Panc1 (cell line): ENCODE measurements at regions not wholly inside any gene's neighbourhood (a gene's known extent, or its start where the extent isn't known, plus 50 kb on each side); places are given as distances from the start of the nearest gene placed in this dataset.

Experiments used
- ATAC-seq: fragments of 200-7000 bp; cut with Tn5 transposase; 2 replicates; pipeline ENCODE4 v1.9.1; 2020; ENCODE audit warnings: mild to moderate bottlenecking, moderate library complexity
- BruUV-seq: library from RNA; stranded (reverse); fragments of 400-500 nt; replicated peaks from 2 replicates; lab custom pipeline; 2021; lab: Mats Ljungman, UMichigan
- CTCF ChIA-PET: fragments of 300-600 bp; sonication (Branson Sonifier 250); formaldehyde crosslinking; loops from one replicate; lab custom pipeline; 2022; ENCODE audit warnings: antibody characterized with exemption; lab: Charles Lee
- POLR2A ChIA-PET: fragments of 300-600 bp; sonication (Branson Sonifier 250); formaldehyde crosslinking; loops from one replicate; lab custom pipeline; 2022; ENCODE audit warnings: antibody characterized with exemption; lab: Charles Lee
- DNase-seq: peaks from one replicate; pipeline ENCODE4 v3.0.0-alpha.2; 2010; ENCODE audit warnings: low read depth, low spot score
- H3K27ac ChIP-seq: 2 replicates; pipeline ENCODE4 v1.5.1; 2011; ENCODE audit warnings: mild to moderate bottlenecking, low read length, inconsistent platforms
- H3K27me3 ChIP-seq: fragments of 200-500 bp; sonication (Bioruptor generic); 2 replicates; pipeline ENCODE4 v1.6.0; 2014; ENCODE audit warnings: low read length, inconsistent platforms; ENCODE audit not compliant: control insufficient read depth, insufficient read depth
- H3K36me3 ChIP-seq: fragments of 200-500 bp; sonication (Bioruptor generic); 2 replicates; pipeline ENCODE4 v1.5.1; 2014; ENCODE audit warnings: inconsistent platforms, mild to moderate bottlenecking, low read length, moderate library complexity; ENCODE audit not compliant: control insufficient read depth, insufficient read depth
- H3K4me1 ChIP-seq: 2 replicates; pipeline ENCODE4 v1.5.1; 2011; ENCODE audit warnings: inconsistent platforms, mild to moderate bottlenecking, low read length, moderate library complexity; ENCODE audit not compliant: control insufficient read depth, insufficient read depth
- H3K4me3 ChIP-seq, 2 experiments: 2 replicates each; pipeline ENCODE4 v1.5.1; 2011 to 2012; ENCODE audit warnings: low read depth in 2 of 2, low read length in 2 of 2, mild to moderate bottlenecking in 2 of 2, inconsistent platforms in 1 of 2, moderate library complexity in 1 of 2
- H3K9me3 ChIP-seq: fragments of 200-500 bp; sonication (Bioruptor generic); 2 replicates; pipeline ENCODE4 v1.5.1; 2014; ENCODE audit warnings: low read depth, mild to moderate bottlenecking, inconsistent platforms, low read length, moderate library complexity; ENCODE audit not compliant: control insufficient read depth, insufficient read depth
- POLR2AphosphoS5 ChIP-seq: IDR thresholded peaks from 2 replicates; pipeline ENCODE4 v1.6.1; 2012; ENCODE audit warnings: mild to moderate bottlenecking, low read depth, low read length, moderate library complexity
- REST ChIP-seq, 2 experiments: IDR thresholded peaks; 2 replicates each; pipeline ENCODE4 v1.6.1; 2011 to 2012; ENCODE audit warnings: low read depth in 2 of 2, control low read depth in 1 of 2, low read length in 1 of 2, mild to moderate bottlenecking in 1 of 2, moderate library complexity in 1 of 2; ENCODE audit not compliant: insufficient read depth in 1 of 2
- SIN3A ChIP-seq: IDR thresholded peaks from 2 replicates; pipeline ENCODE4 v1.6.1; 2012; ENCODE audit warnings: low read depth, mild to moderate bottlenecking, low read length, moderate library complexity, borderline replicate concordance; ENCODE audit not compliant: insufficient read depth
- TCF7L2 ChIP-seq: IDR thresholded peaks from 2 replicates; pipeline ENCODE4 v1.6.1; 2011; ENCODE audit warnings: mild to moderate bottlenecking, low read depth, low read length, inconsistent platforms
- in situ Hi-C: cut with HindIII; loops from 2 replicates; pipeline ENCODE4 v1.10.0; 2016; ENCODE audit warnings: low sequenced_read_pairs, low pct_unique_long_range_greater_than_20kb
- intact Hi-C: fragments of 100-400 bp; cut with micrococcal nuclease; formaldehyde crosslinking; loops from one replicate; pipeline ENCODE4 v1.10.0; 2022; ENCODE audit not compliant: unreplicated experiment
- TF ChIP-seq, protein P1 (sequence below): fragments of 450-650 bp; IDR thresholded peaks from 2 replicates; pipeline ENCODE4 v1.5.1; 2017; ENCODE audit warnings: mild to moderate bottlenecking

- Histone ChIP-seq H3K9me3 (no peaks in the 10 kb centered on the region), H3K4me1 (no peaks in the 10 kb centered on the region), H3K36me3 (no peaks in the 10 kb centered on the region), H3K4me3 (no peak overlapping the region), H3K27ac (no peak overlapping the region), H3K27me3 (no peaks in the 10 kb centered on the region)
- intact Hi-C loops = loop anchor here (10.0 kb wide), 1 partner anchor 248 kb away; the partner anchor contains the start of gene ENC1
- TF ChIP-seq POLR2AphosphoS5 = no peak
- in situ Hi-C loops = no loop called here
- ChIA-PET CTCF (no interaction called here), POLR2A (no interaction called here)
- DNase-seq = no peak
- no peak for ATAC-seq
- BruUV-seq = no TSS peak
Measured at GRCh38 chr5:74396913-74397622, 243.5 kb downstream of the ENC1 start.

- H3K4me1 ChIP-seq = no peaks in the 10 kb centered on the region
- H3K4me3 ChIP-seq = no peak overlapping the region
- in situ Hi-C loops = no loop called here
- no peaks in the 10 kb centered on the region for H3K27me3 ChIP-seq
- BruUV-seq = no TSS peak
- H3K36me3 ChIP-seq = no peaks in the 10 kb centered on the region
- ATAC-seq (no peak), DNase-seq (no peak)
- no peaks in the 10 kb centered on the region for H3K9me3 ChIP-seq
- no peak overlapping the region for H3K27ac ChIP-seq
- intact Hi-C loops = loop anchor here (10.0 kb wide), 1 partner anchor 250 kb away; the partner anchor contains the start of gene ENC1
- ChIA-PET CTCF (no interaction called here), POLR2A (no interaction called here)
- TF ChIP-seq, protein P1, sequence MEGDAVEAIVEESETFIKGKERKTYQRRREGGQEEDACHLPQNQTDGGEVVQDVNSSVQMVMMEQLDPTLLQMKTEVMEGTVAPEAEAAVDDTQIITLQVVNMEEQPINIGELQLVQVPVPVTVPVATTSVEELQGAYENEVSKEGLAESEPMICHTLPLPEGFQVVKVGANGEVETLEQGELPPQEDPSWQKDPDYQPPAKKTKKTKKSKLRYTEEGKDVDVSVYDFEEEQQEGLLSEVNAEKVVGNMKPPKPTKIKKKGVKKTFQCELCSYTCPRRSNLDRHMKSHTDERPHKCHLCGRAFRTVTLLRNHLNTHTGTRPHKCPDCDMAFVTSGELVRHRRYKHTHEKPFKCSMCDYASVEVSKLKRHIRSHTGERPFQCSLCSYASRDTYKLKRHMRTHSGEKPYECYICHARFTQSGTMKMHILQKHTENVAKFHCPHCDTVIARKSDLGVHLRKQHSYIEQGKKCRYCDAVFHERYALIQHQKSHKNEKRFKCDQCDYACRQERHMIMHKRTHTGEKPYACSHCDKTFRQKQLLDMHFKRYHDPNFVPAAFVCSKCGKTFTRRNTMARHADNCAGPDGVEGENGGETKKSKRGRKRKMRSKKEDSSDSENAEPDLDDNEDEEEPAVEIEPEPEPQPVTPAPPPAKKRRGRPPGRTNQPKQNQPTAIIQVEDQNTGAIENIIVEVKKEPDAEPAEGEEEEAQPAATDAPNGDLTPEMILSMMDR = no peak
- TF ChIP-seq TCF7L2 = no peak
- TF ChIP-seq SIN3A = no peak
- no peak for TF ChIP-seq REST (IDR thresholded peaks at IDR 0.05; ENCODE audit: insufficient read depth in 1 of 2, low read depth in 2 of 2, low read length in 1 of 2)
- TF ChIP-seq POLR2AphosphoS5 = no peak
Measured at GRCh38 chr5:74394916-74395880, 245.3 kb downstream of the ENC1 start.
